Adipocyte (in vitro differentiated cells): ENCODE measurements at regions not wholly inside any gene's neighbourhood (a gene's known extent, or its start where the extent isn't known, plus 50 kb on each side); places are given as distances from the start of the nearest gene placed in this dataset.
A peak's percentile ranks its signal among the peaks of the same experiment; 100 is the strongest.

Experiments used
- DNase-seq: peaks from one replicate; pipeline ENCODE4 v3.0.0-alpha.2; 2015; ENCODE audit warnings: low read depth
- H3K27me3 ChIP-seq: replicated peaks from 2 replicates; pipeline ENCODE4 v1.7.0; 2013; ENCODE audit warnings: mild to moderate bottlenecking, low read length, moderate library complexity; ENCODE audit not compliant: control insufficient read depth, insufficient read depth
- H3K36me3 ChIP-seq: 2 replicates; pipeline ENCODE4 v1.7.0; 2013; ENCODE audit warnings: low read length, mild to moderate bottlenecking, moderate library complexity; ENCODE audit not compliant: control insufficient read depth, insufficient read depth, severe bottlenecking
- H3K4me1 ChIP-seq: 2 replicates; pipeline ENCODE4 v1.7.0; 2013; ENCODE audit warnings: mild to moderate bottlenecking, low read length, moderate library complexity; ENCODE audit not compliant: control insufficient read depth, insufficient read depth
- H3K4me3 ChIP-seq: 2 replicates; pipeline ENCODE4 v1.7.0; 2013; ENCODE audit warnings: mild to moderate bottlenecking, low read length, moderate library complexity
- H3K9ac ChIP-seq: 2 replicates; pipeline ENCODE4 v1.7.0; 2013; ENCODE audit warnings: mild to moderate bottlenecking, low read length, moderate library complexity
- H3K9me3 ChIP-seq: 2 replicates; pipeline ENCODE4 v1.7.0; 2013; ENCODE audit warnings: mild to moderate bottlenecking, low read length, moderate library complexity; ENCODE audit not compliant: control insufficient read depth

DNA sequence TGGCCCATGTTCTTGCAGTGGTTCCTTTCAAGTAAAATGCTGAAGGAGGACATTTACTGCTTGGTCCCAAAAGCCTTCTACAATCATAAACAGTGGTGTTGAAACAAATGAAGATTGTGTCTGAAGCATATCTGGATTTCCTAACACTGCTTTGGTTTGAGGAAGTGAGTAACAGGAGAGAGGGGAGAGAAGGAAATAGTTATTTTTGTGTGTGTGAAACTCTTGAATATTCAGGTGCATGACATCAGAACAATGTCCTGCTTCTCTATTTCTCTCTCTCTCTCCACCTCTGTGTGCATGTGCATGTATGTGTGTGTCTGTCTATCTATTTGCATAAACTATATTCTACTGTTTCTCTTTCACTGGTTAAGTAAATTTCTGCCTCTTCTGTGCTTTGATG is 61.4 kb upstream of the TNFSF18 start:
- Histone ChIP-seq H3K9ac (no peak overlapping the region), H3K27me3 (no peaks in the 10 kb centered on the region), H3K36me3 (no peaks in the 10 kb centered on the region), H3K4me1 (peaks cover 6% of the 10 kb centered on the region), H3K4me3 (no peak overlapping the region), H3K9me3 (peaks cover 10% of the 10 kb centered on the region)
- peak; percentile 13 for DNase-seq

DNA sequence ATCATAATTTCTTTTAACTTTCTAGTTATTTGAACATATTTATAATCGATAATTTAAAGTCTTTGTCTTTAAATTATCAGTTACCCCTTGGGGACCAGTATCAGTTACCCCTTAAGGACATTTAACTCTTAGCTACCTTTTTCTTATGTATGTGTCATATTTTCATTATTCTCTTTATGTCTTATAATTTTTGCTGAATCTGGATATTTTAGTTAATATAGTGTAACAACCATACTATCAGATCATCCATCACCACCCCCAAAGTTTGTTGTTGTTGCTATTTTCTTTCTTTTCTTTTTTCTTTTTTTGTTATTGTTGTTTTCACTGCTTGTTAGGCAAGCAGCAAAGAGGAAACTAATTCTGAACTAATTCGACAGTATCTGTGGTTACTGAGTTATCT is 57.0 kb upstream of the TNFSF18 start:
- peaks cover 18% of the 10 kb centered on the region for H3K9me3 ChIP-seq
- DNase-seq = no peak

GRCh38 chr1:173103006-173103405 is 52.3 kb upstream of the TNFSF18 start:
- no peak overlapping the region for H3K9ac ChIP-seq
- no peak for DNase-seq

More for the DNA sequence above, 57.0 kb upstream of the TNFSF18 start:
- Histone ChIP-seq H3K9ac (no peak overlapping the region), H3K36me3 (no peaks in the 10 kb centered on the region), H3K4me3 (no peak overlapping the region), H3K4me1 (peaks cover 6% of the 10 kb centered on the region), H3K27me3 (no peaks in the 10 kb centered on the region)

GRCh38 chr1:173101589-173101988 is 50.8 kb upstream of the TNFSF18 start:
- H3K27me3 ChIP-seq = no peaks in the 10 kb centered on the region
- peaks cover 8% of the 10 kb centered on the region for H3K9me3 ChIP-seq
- H3K36me3 ChIP-seq = no peaks in the 10 kb centered on the region
- no peaks in the 10 kb centered on the region for H3K4me1 ChIP-seq
- no peak overlapping the region for H3K9ac ChIP-seq
- DNase-seq = no peak
- no peak overlapping the region for H3K4me3 ChIP-seq

More at GRCh38 chr1:173103006-173103405, 52.3 kb upstream of the TNFSF18 start:
- Histone ChIP-seq H3K9me3 (peaks cover 11% of the 10 kb centered on the region), H3K36me3 (no peaks in the 10 kb centered on the region), H3K4me3 (no peak overlapping the region), H3K27me3 (no peaks in the 10 kb centered on the region), H3K4me1 (no peaks in the 10 kb centered on the region)

GRCh38 chr1:173100476-173101107 is 49.9 kb upstream of the TNFSF18 start:
- Histone ChIP-seq H3K4me3 (no peak overlapping the region), H3K9me3 (peaks cover 8% of the 10 kb centered on the region), H3K27me3 (no peaks in the 10 kb centered on the region), H3K9ac (no peak overlapping the region), H3K36me3 (no peaks in the 10 kb centered on the region), H3K4me1 (peaks cover 5% of the 10 kb centered on the region)
- no peak for DNase-seq
